ENCODE measurements at regions not wholly inside any gene's neighbourhood (a gene's known extent, or its start where the extent isn't known, plus 50 kb on each side); places are given as distances from the start of the nearest gene placed in this dataset.
A peak's percentile ranks its signal among the peaks of the same experiment; 100 is the strongest.

DNA sequence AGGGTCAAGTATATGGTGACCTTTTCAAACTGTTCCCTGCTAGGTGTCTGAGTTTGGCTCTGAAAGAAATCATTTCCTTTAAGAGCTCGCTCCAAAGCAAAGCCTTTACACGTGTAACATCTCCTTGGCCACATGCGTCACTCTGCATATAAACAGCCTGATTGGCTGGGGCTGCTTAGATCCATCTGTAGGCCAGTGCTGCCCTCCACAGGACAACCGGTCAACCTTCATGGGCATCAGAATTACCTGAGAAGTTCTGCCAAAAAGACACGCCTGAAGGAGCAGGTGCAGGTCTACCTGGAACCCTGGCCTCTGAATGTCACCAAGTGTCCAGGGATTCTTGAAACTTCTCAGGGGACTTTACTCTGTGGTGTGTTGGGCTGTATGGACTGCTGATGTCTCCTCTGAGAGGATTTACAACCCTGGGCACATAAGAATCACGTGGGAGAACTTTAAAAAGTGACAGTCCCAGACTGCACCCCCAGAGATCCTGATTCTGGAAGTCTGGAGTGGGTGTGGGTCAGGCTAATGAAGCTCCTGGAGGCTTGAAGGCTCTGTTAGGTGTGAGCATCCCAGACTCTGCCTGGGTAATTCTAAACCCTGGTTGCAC is 497.6 kb downstream of the GADD45G start:
- H3K9ac ChIP-seq (ENCODE audit: low read length), result no peak overlapping the region
- peaks cover 10% of the 10 kb centered on the region for H3K27me3 ChIP-seq (replicated peaks; ENCODE audit: control insufficient read depth, insufficient read depth, low read length)
- H3K36me3 ChIP-seq (ENCODE audit: control insufficient read depth, insufficient read depth, low read length, severe bottlenecking), result no peaks in the 10 kb centered on the region
- peak; percentile 64 for DNase-seq (ENCODE audit: low read depth)
- H3K9me3 ChIP-seq (ENCODE audit: control insufficient read depth, low read length), result no peaks in the 10 kb centered on the region
- no peak overlapping the region for H3K4me3 ChIP-seq (ENCODE audit: low read length)
- H3K4me1 ChIP-seq (ENCODE audit: control insufficient read depth, insufficient read depth, low read length), result peaks cover 6% of the 10 kb centered on the region

DNA sequence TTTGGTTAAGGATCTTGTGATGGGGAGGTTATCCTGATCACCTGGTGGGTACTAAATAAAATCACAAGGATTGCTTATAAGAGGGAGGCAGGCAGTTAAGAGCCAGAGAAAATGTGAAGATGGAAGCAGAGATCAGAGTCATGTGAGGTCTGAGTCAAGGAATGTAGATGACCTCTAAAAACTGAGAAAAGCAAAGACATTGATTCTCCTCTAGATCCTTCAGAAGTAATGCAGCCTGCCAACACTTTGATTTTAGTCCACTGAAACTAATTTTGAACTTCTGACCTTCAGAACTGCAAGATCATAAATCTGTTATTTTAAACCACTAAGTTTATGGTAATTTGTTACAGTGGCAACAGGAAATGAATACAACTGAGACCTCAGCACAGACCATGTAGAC is 499.0 kb downstream of the GADD45G start:
- Histone ChIP-seq H3K4me3 (ENCODE audit: low read length) (no peak overlapping the region), H3K27me3 (replicated peaks; ENCODE audit: control insufficient read depth, insufficient read depth, low read length) (no peaks in the 10 kb centered on the region), H3K9me3 (ENCODE audit: control insufficient read depth, low read length) (no peaks in the 10 kb centered on the region), H3K9ac (ENCODE audit: low read length) (no peak overlapping the region), H3K4me1 (ENCODE audit: control insufficient read depth, insufficient read depth, low read length) (peaks cover 20% of the 10 kb centered on the region), H3K36me3 (ENCODE audit: control insufficient read depth, insufficient read depth, low read length, severe bottlenecking) (no peaks in the 10 kb centered on the region)
- no peak for DNase-seq (ENCODE audit: low read depth)

DNA sequence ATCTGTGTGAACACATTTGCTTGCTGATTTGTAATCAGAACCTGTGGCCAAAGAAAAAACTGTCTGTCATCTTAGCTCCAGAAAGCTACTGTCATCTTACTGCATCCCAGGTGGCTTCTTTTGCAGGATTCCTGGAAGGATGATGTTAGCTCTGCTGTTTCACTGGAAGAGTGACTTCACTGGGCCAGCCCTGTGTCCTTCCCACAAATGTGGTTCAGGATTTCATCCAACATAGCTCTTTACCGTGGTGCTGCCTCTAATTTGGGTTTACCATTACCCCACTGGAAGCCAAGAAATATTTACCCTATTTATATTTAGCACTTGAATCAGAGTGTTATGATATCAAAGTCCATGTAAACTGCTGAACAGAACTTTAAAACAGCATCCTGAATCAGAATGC is 501.0 kb downstream of the GADD45G start:
- no peaks in the 10 kb centered on the region for H3K9me3 ChIP-seq (ENCODE audit: control insufficient read depth, low read length)
- peaks cover 20% of the 10 kb centered on the region for H3K4me1 ChIP-seq (ENCODE audit: control insufficient read depth, insufficient read depth, low read length)
- H3K36me3 ChIP-seq (ENCODE audit: control insufficient read depth, insufficient read depth, low read length, severe bottlenecking), result no peaks in the 10 kb centered on the region
- H3K4me3 ChIP-seq (ENCODE audit: low read length), result no peak overlapping the region
- no peak for DNase-seq (ENCODE audit: low read depth)
- no peaks in the 10 kb centered on the region for H3K27me3 ChIP-seq (replicated peaks; ENCODE audit: control insufficient read depth, insufficient read depth, low read length)
- H3K9ac ChIP-seq (ENCODE audit: low read length), result no peak overlapping the region

DNA sequence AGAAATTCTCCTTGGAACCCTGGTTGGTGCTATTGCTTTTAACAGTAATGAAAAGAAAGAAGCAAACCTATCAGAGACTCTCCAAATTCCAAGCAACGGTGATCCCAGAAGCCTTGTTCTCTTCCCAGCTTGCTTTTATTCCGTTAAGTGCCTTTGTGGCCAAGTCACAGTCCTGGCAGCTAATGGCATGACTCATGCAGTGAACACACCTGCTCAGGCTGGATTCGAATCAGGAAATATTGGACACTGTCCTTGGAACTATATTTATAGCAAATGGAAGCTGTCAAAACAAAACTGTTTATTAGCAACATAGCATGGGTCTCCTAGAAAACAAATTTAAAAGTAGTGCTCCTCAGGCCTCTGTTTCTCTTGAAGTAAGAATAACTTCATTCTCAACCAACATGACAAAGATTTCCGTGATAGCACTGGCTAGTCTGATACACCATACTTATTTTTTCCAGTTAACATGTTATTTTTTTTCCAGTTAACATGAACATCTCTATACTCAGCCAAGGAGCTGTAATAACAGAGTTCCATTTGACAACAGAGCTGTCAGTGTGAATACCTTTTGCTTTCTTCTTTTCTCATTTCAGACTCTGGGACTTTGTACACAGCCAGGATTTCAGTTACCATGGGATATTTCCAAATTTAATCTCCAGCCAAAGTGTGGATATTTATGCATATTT is 502.4 kb downstream of the GADD45G start:
- no peaks in the 10 kb centered on the region for H3K9me3 ChIP-seq (ENCODE audit: control insufficient read depth, low read length)
- H3K4me3 ChIP-seq (ENCODE audit: low read length), result no peak overlapping the region
- DNase-seq (ENCODE audit: low read depth), result no peak
- no peak overlapping the region for H3K9ac ChIP-seq (ENCODE audit: low read length)
- H3K27me3 ChIP-seq (replicated peaks; ENCODE audit: control insufficient read depth, insufficient read depth, low read length), result no peaks in the 10 kb centered on the region
- H3K4me1 ChIP-seq (ENCODE audit: control insufficient read depth, insufficient read depth, low read length), result peaks cover 20% of the 10 kb centered on the region
- H3K36me3 ChIP-seq (ENCODE audit: control insufficient read depth, insufficient read depth, low read length, severe bottlenecking), result no peaks in the 10 kb centered on the region

DNA sequence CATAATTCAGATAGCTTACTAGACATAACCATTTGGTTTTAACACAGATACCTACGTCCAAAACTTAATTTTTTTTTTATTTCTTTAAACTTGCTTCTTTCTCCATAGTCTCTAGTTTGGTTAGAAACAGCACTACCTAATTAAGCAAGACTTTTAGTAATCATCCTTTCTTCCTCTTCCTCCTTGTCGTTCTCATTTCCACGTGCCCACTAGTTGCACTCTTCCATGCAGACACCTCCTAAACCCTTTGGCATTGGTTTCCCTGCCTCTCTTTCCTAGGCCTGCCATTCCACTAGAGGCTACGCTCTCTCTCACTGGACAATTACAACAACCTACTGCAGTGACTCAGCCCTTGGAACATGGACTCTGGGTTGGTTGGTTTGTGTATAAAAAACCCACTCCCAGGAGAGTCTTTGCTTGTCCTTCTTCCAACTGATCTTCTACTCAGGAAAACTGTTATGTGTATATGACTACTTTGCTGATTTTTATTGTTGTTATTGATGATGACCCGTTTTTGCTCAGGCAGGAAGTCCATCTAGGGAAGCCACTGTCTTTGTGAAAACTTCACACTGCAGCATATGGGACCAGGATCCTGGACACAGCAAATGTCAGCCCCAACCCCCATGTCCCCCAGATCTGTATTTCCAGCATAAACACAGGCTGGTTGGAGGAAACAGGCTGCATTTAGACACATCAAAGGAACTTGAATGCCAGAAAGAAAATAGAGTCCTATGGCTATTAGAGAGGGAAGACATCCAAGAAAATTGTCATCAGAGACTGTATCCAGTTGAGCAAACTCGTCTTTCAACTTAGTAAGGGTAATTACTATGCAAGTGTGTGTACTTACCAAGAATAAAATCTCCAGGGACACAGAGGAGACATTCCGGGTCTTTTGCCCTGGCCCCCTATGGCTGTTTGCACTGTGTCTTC is 503.2 kb downstream of the GADD45G start:
- DNase-seq (ENCODE audit: low read depth), result no peak
- no peak overlapping the region for H3K4me3 ChIP-seq (ENCODE audit: low read length)
- no peaks in the 10 kb centered on the region for H3K27me3 ChIP-seq (replicated peaks; ENCODE audit: control insufficient read depth, insufficient read depth, low read length)

GRCh38 chr9:90112788-90113187 is 508.0 kb downstream of the GADD45G start:
- no peak overlapping the region for H3K9ac ChIP-seq (ENCODE audit: low read length)
- no peaks in the 10 kb centered on the region for H3K27me3 ChIP-seq (replicated peaks; ENCODE audit: control insufficient read depth, insufficient read depth, low read length)
- peaks cover 16% of the 10 kb centered on the region for H3K4me1 ChIP-seq (ENCODE audit: control insufficient read depth, insufficient read depth, low read length)
- no peak overlapping the region for H3K4me3 ChIP-seq (ENCODE audit: low read length)
- no peak for DNase-seq (ENCODE audit: low read depth)
- H3K36me3 ChIP-seq (ENCODE audit: control insufficient read depth, insufficient read depth, low read length, severe bottlenecking), result no peaks in the 10 kb centered on the region
- no peaks in the 10 kb centered on the region for H3K9me3 ChIP-seq (ENCODE audit: control insufficient read depth, low read length)

More for the DNA sequence above, 503.2 kb downstream of the GADD45G start:
- no peak overlapping the region for H3K9ac ChIP-seq (ENCODE audit: low read length)
- peaks cover 24% of the 10 kb centered on the region for H3K4me1 ChIP-seq (ENCODE audit: control insufficient read depth, insufficient read depth, low read length)
- no peaks in the 10 kb centered on the region for H3K36me3 ChIP-seq (ENCODE audit: control insufficient read depth, insufficient read depth, low read length, severe bottlenecking)
- no peaks in the 10 kb centered on the region for H3K9me3 ChIP-seq (ENCODE audit: control insufficient read depth, low read length)

DNA sequence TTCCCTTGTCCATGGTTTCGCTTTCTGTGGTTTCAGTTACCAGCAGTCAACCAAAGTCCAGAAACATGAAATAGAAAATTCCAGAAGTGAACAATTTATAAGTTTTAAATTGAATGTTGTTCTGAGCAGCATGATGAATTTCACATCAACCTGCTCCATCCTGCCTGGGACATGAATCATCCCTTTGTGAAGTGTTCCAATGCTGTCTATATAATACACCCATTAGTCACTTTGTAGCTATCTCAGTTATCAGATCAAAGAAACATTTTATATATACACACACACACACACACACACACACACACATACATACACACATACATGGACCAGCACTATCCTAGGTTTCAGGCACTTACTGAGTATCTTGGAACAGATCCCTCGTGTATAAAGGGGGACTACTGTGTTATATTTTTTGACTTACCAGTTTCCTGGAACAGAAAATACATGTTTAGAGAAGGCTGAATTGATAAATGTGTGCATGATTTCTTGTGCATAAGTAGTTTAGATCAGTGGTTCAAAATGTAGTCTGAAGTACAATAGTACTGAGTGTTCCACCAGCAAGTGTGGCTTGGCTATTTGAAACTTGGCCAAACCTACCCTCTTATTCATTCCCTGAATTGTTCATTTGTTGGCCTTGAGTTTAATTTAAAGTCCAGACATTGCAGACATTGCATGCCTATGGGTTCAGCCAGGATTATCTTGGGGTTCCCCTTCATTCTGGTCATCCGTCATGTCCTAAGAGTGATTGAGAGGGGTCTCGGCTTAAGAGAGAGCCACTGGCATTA is 510.0 kb downstream of the GADD45G start:
- no peaks in the 10 kb centered on the region for H3K9me3 ChIP-seq (ENCODE audit: control insufficient read depth, low read length)
- H3K27me3 ChIP-seq (replicated peaks; ENCODE audit: control insufficient read depth, insufficient read depth, low read length), result no peaks in the 10 kb centered on the region
- H3K9ac ChIP-seq (ENCODE audit: low read length), result no peak overlapping the region
- H3K4me3 ChIP-seq (ENCODE audit: low read length), result no peak overlapping the region
- H3K36me3 ChIP-seq (ENCODE audit: control insufficient read depth, insufficient read depth, low read length, severe bottlenecking), result no peaks in the 10 kb centered on the region
- no peak for DNase-seq (ENCODE audit: low read depth)
- H3K4me1 ChIP-seq (ENCODE audit: control insufficient read depth, insufficient read depth, low read length), result peaks cover 6% of the 10 kb centered on the region

- Histone ChIP-seq H3K9me3 (ENCODE audit: control insufficient read depth, low read length) (peaks cover 7% of the 10 kb centered on the region), H3K27me3 (replicated peaks; ENCODE audit: control insufficient read depth, insufficient read depth, low read length) (peaks cover 4% of the 10 kb centered on the region), H3K36me3 (ENCODE audit: control insufficient read depth, insufficient read depth, low read length, severe bottlenecking) (no peaks in the 10 kb centered on the region), H3K9ac (ENCODE audit: low read length) (no peak overlapping the region), H3K4me1 (ENCODE audit: control insufficient read depth, insufficient read depth, low read length) (peaks cover 12% of the 10 kb centered on the region), H3K4me3 (ENCODE audit: low read length) (no peak overlapping the region)
- no peak for DNase-seq (ENCODE audit: low read depth)
Measured at GRCh38 chr9:90121762-90122161, 517.0 kb downstream of the GADD45G start.

DNA sequence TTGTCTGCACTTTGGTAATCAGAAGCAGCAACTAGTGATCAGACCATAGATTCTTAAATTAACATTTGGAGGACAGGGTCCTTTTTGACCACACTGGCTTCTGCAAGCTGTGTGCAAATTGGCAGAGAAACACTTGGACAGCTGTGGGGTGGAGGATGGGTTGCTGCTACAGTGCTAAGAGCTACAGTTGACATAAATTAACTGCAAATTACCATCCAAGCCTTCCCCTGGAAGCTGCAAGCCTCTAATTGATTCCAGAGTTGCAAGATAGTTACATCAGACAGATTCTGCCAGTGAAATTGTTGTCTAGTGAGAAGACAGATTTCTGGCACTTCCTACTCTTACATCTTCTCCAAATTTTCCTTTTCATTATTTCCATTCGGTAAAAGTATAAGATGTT is 517.7 kb downstream of the DIRAS2 start:
- Histone ChIP-seq H3K27me3 (replicated peaks; ENCODE audit: control insufficient read depth, insufficient read depth, low read length) (peaks cover 4% of the 10 kb centered on the region), H3K4me1 (ENCODE audit: control insufficient read depth, insufficient read depth, low read length) (peaks cover 12% of the 10 kb centered on the region), H3K4me3 (ENCODE audit: low read length) (no peak overlapping the region), H3K36me3 (ENCODE audit: control insufficient read depth, insufficient read depth, low read length, severe bottlenecking) (no peaks in the 10 kb centered on the region), H3K9me3 (ENCODE audit: control insufficient read depth, low read length) (peaks cover 7% of the 10 kb centered on the region), H3K9ac (ENCODE audit: low read length) (no peak overlapping the region)
- peak; percentile 41 for DNase-seq (ENCODE audit: low read depth)

DNA sequence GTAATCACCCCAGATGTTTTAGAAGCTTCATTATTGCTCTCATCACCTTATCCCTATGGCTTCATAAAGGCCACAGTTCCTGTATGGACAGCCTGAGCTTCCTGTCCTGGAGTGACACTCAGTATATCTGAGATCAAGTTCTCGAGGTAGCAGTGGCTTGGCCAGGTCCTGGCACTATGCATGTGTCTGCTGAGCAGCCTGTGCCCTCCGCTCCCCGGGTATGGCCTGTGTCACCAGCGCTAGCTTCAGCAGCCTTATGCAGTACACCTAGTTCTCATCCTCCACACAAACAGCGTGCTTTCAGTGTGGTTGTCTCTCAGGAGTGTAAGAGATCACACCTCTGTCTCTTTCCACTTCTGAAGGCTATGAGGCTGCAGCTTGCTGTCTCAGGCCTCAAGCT is 514.7 kb downstream of the DIRAS2 start:
- Histone ChIP-seq H3K4me1 (ENCODE audit: control insufficient read depth, insufficient read depth, low read length) (peaks cover 12% of the 10 kb centered on the region), H3K36me3 (ENCODE audit: control insufficient read depth, insufficient read depth, low read length, severe bottlenecking) (no peaks in the 10 kb centered on the region), H3K9ac (ENCODE audit: low read length) (no peak overlapping the region), H3K9me3 (ENCODE audit: control insufficient read depth, low read length) (peaks cover 7% of the 10 kb centered on the region), H3K27me3 (replicated peaks; ENCODE audit: control insufficient read depth, insufficient read depth, low read length) (peaks cover 17% of the 10 kb centered on the region), H3K4me3 (ENCODE audit: low read length) (no peak overlapping the region)
- no peak for DNase-seq (ENCODE audit: low read depth)
